Left lung (tissue), 4 donors: ENCODE measurements at regions not wholly inside any gene's neighbourhood (a gene's known extent, or its start where the extent isn't known, plus 50 kb on each side); places are given as distances from the start of the nearest gene placed in this dataset.
"Not testable (repeated sequence)": the region's sequence is repeated elsewhere in the genome, so short reads cannot be mapped to it uniquely, and the experiment has no call there.

ENCODE experiments used
- ATAC-seq: fragments of 200-7000 bp; cut with Tn5 transposase; one replicate; pipeline ENCODE4 v1.9.1; 2020; ENCODE audit warnings: moderate library complexity
- DNase-seq, 4 donors: peaks; one replicate each; pipeline ENCODE4 v3.0.0-alpha.2; 2013 to 2020
- H3K27ac ChIP-seq, 2 donors: fragments of 200-600 bp; sonication (generic) in 1 of 2; one replicate each; pipeline versions ENCODE4 v1.5.0 to v1.8.0; 2020 to 2021
- H3K27me3 ChIP-seq, 2 donors: fragments of 200-600 bp; sonication (generic) in 1 of 2; one replicate each; pipeline versions ENCODE4 v1.5.0 to v1.8.0; 2020 to 2021
- H3K36me3 ChIP-seq, 2 donors: fragments of 200-600 bp; sonication (generic) in 1 of 2; one replicate each; pipeline versions ENCODE4 v1.5.0 to v1.8.0; 2020 to 2021
- H3K4me1 ChIP-seq, 2 donors: fragments of 200-600 bp; one replicate each; pipeline ENCODE4 v1.8.0; 2021
- H3K4me3 ChIP-seq, 2 donors: fragments of 200-600 bp; sonication (generic) in 1 of 2; one replicate each; pipeline versions ENCODE4 v1.5.0 to v1.8.0; 2020 to 2021; ENCODE audit warnings: mild to moderate bottlenecking in 1 of 2
- H3K9me3 ChIP-seq, 2 donors: fragments of 200-600 bp; sonication (generic) in 1 of 2; one replicate each; pipeline versions ENCODE4 v1.5.0 to v1.8.0; 2020 to 2021
- intact Hi-C, 2 donors: fragments of 100-400 bp; cut with DNase I; formaldehyde crosslinking; loops; one replicate each; pipeline versions ENCODE4 v1.11.2 to v1.14.2; 2022
- TF ChIP-seq, protein P1 (sequence below), 2 donors: fragments of 200-600 bp; sonication (generic) in 1 of 2; IDR thresholded peaks; one replicate each; pipeline versions ENCODE4 v1.5.0 to v1.8.0; 2021; ENCODE audit warnings: antibody characterized with exemption in 2 of 2
- donor health status: DM: no; HTN: yes; CAD: no.
- donor health status: DM: no; HTN: no; CAD: no.

DNA sequence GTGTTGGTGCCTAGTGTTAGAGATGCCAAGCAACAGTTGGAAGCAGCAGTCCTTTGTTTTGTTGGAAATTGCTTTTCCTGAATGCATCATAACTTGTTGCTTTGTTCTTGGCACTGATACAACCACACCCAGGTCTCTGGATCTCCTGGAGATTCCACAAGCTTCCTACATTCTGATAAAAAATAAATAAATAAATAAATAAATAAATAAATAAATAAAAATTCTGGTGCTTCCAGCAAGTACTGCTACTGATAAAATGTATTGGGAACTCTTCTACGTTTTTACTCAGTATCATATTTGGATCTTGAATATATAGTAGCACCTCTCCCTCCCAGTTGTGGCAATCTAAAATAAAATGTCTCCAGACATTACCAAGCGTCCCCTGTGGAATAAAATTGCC is 62.7 kb upstream of the GRID2 start:
- H3K4me1 ChIP-seq, result no peaks in the 10 kb centered on the region
- no peak for ATAC-seq
- no peak overlapping the region for H3K27ac ChIP-seq
- peaks cover 0 to 12% of the 10 kb centered on the region in 2 donors for H3K9me3 ChIP-seq
- no peaks in the 10 kb centered on the region for H3K27me3 ChIP-seq
- no peaks in the 10 kb centered on the region for H3K36me3 ChIP-seq
- TF ChIP-seq, protein P1, sequence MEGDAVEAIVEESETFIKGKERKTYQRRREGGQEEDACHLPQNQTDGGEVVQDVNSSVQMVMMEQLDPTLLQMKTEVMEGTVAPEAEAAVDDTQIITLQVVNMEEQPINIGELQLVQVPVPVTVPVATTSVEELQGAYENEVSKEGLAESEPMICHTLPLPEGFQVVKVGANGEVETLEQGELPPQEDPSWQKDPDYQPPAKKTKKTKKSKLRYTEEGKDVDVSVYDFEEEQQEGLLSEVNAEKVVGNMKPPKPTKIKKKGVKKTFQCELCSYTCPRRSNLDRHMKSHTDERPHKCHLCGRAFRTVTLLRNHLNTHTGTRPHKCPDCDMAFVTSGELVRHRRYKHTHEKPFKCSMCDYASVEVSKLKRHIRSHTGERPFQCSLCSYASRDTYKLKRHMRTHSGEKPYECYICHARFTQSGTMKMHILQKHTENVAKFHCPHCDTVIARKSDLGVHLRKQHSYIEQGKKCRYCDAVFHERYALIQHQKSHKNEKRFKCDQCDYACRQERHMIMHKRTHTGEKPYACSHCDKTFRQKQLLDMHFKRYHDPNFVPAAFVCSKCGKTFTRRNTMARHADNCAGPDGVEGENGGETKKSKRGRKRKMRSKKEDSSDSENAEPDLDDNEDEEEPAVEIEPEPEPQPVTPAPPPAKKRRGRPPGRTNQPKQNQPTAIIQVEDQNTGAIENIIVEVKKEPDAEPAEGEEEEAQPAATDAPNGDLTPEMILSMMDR (IDR thresholded peaks at IDR 0.05), result no peak
- no peak for DNase-seq
- intact Hi-C loops, result no loop called here
- H3K4me3 ChIP-seq, result no peak overlapping the region

DNA sequence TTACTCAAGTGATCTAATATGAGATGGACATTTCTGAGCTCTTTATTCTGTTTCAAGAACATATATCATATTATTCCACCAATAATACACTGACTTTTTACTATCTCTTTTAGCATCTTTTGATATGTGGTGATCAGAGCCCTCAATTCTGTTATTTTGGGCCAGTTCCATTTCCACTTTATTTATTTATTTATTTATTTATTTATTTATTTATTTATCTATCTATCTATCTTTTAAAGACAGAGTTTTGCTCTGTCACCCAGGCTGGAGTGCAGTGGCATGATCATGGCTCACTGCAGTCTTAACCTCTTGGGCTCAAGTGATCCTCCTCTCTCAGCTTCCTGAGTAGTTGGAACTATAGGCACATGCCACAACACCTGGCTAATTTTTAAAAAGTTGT is 57.4 kb upstream of the GRID2 start:
- TF ChIP-seq, protein P1 (IDR thresholded peaks at IDR 0.05), result no peak
- DNase-seq (no peak), ATAC-seq (no peak)
- no peaks in the 10 kb centered on the region for H3K36me3 ChIP-seq
- intact Hi-C loops, result no loop called here
- peaks cover 0 to 6% of the 10 kb centered on the region in 2 donors for H3K9me3 ChIP-seq
- no peaks in the 10 kb centered on the region for H3K27me3 ChIP-seq
- H3K4me1 ChIP-seq, result no peaks in the 10 kb centered on the region
- no peak overlapping the region for H3K27ac ChIP-seq
- H3K4me3 ChIP-seq, result no peak overlapping the region

DNA sequence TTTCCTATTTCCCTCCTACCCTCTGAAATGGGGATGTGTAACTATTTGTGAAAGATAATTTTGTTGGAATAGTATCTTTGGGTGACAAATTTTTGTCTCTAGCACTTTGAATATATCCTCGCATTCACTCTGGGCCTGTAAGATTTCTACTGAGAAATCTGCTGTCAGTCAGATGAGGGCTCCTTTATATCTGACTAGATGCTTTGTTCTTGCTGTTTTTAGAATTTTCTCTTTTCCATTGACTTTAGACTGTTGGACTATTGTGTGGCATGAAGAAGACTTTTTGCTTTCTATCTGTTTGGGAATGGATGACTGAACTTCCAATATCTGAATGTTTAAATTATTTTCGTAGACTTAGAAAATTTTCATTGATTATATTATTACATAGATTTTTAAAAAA is 54.2 kb upstream of the GRID2 start:
- ATAC-seq (no peak), DNase-seq (no peak)
- TF ChIP-seq, protein P1 (IDR thresholded peaks at IDR 0.05), result no peak
- no peaks in the 10 kb centered on the region for H3K36me3 ChIP-seq
- peaks cover 0 to 28% of the 10 kb centered on the region in 2 donors for H3K9me3 ChIP-seq
- H3K27ac ChIP-seq, result no peak overlapping the region
- intact Hi-C loops, result no loop called here
- no peaks in the 10 kb centered on the region for H3K27me3 ChIP-seq
- H3K4me3 ChIP-seq, result no peak overlapping the region
- no peaks in the 10 kb centered on the region for H3K4me1 ChIP-seq

DNA sequence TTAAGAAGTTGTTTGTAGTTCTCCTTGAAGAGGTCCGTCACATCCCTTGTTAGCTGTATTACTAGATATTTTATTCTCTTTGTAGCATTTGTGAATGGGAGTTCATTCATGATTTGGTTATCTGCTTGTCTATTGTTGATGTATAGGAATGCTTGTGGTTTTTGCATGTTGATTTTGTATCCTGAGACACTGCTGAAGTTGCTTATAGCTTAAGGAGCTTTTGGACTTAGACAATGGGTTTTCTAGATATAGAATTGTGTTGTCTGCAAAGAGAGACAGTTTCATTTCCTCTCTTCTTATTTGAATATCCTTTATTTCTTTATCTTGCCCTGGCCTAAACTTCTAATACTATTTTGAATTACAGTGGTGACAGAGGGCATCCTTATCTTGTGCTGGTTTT is 52.1 kb upstream of the GRID2 start:
- Histone ChIP-seq H3K9me3 (peaks cover 0 to 40% of the 10 kb centered on the region in 2 donors), H3K27me3 (no peaks in the 10 kb centered on the region), H3K36me3 (no peaks in the 10 kb centered on the region), H3K4me1 (no peaks in the 10 kb centered on the region), H3K27ac (no peak overlapping the region), H3K4me3 (no peak overlapping the region)
- TF ChIP-seq, protein P1 (IDR thresholded peaks at IDR 0.05), result no peak
- DNase-seq (no peak), ATAC-seq (no peak)
- intact Hi-C loops, result no loop called here

DNA sequence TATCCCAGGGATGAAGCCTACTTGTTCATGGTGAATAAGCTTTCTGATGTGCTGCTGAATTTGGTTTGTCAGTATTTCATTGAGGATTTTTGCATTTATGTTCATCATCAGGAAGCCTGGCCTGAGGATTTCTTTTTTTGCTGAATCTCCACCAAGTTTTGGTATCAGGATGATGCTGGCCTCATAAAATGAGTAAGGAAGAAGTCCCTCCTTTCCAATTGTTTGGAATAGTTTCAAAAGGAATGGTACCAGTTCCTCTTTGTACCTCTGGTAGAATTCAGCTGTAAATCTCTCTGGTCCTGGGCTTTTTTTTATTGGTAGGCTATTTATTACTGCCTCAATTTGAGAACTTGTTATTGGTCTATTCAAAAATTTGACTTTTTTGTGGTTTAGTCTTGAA is 51.4 kb upstream of the GRID2 start:
- ATAC-seq, H3K27ac ChIP-seq, DNase-seq, H3K36me3 ChIP-seq, H3K4me1 ChIP-seq, H3K4me3 ChIP-seq, intact Hi-C loops, H3K27me3 ChIP-seq: not testable (repeated sequence)
- H3K9me3 ChIP-seq, result peaks cover 0 to 41% of the 10 kb centered on the region in 2 donors

DNA sequence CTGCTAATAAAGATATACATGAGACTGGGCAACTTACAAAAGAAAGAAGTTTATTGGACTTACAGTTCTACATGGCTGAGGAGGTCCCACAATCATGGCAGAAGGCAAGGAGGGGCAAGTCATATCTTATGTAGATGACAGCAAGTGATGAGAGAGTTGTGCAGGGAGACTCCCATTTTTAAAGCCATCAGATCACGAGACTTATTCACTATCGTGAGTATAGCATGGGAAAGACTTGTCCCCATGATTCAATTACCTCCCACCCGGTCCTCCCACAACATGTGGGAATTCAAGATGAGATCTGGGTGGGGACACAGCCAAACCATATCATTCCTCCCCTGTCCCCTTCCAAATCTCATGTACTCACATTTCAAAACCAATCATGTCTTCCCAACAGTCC is 50.9 kb upstream of the GRID2 start:
- peaks cover 0 to 41% of the 10 kb centered on the region in 2 donors for H3K9me3 ChIP-seq
- intact Hi-C loops, result no loop called here
- H3K4me3 ChIP-seq, result no peak overlapping the region
- H3K4me1 ChIP-seq, result no peaks in the 10 kb centered on the region
- no peak overlapping the region for H3K27ac ChIP-seq
- DNase-seq (no peak), ATAC-seq (no peak)
- no peaks in the 10 kb centered on the region for H3K27me3 ChIP-seq
- no peaks in the 10 kb centered on the region for H3K36me3 ChIP-seq
- TF ChIP-seq, protein P1 (IDR thresholded peaks at IDR 0.05), result no peak
